ENCODE measurements at regions not wholly inside any gene's neighbourhood (a gene's known extent, or its start where the extent isn't known, plus 50 kb on each side); places are given as distances from the start of the nearest gene placed in this dataset.
A peak's percentile ranks its signal among the peaks of the same experiment; 100 is the strongest.
"Not testable (repeated sequence)": the region's sequence is repeated elsewhere in the genome, so short reads cannot be mapped to it uniquely, and the experiment has no call there.

GRCh38 chr9:95784318-95784717, 91.2 kb upstream of the ERCC6L2 start:
- DNase-seq = no peak

- DNase-seq = peak; percentile 4
Observed at GRCh38 chr9:95783426-95783975, 92.0 kb upstream of the ERCC6L2 start.

- no peak for DNase-seq
Observed at GRCh38 chr9:95780751-95781150, 94.7 kb upstream of the ERCC6L2 start.

DNA sequence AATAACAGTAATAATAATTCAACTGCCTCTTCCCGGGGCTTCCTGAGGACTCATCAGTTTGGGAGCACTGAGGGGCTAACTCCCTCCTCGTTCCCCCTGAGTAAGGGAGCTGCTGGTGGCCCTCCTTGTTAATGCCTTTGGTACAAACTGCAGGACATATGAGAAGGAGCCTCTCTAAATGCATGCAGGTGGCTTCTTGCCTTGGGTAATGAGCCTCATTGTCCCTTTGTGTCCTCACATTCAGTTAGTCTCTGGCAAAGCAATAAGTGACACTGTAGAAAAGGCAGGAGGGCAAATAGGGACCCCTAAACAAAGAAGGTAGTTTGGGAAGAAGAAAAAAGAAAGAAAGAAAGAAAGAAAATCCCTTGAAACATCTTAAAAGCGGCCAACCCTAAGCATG, 95.4 kb upstream of the ERCC6L2 start:
- no peak for DNase-seq

GRCh38 chr9:95779597-95779996, 95.9 kb upstream of the ERCC6L2 start:
- not testable (repeated sequence) for DNase-seq

GRCh38 chr9:95778957-95779356, 96.5 kb upstream of the ERCC6L2 start:
- DNase-seq = peak; percentile 19

DNA sequence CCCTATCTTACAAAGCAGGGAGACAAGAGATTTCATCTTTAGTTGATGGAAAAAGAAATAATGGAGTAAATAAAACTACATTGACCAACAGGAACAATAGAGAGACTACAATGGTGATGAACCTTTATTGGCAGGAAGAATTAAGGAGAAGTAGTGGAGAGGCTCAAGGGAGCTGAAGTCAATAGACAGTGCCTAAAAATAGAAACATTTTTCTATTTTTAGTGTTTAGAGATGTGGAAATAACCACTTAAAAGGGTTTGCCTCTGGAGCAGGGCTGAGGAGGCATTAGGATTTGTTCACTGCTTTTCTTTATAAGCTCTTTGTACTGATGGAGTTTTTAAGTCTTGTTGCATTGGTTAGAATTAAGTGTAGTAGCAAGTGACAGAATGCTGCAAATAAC, 98.4 kb upstream of the ERCC6L2 start:
- no peak for DNase-seq

- no peak for DNase-seq
Observed at GRCh38 chr9:95776176-95776575, 99.3 kb upstream of the ERCC6L2 start.

- no peak for DNase-seq
Observed at GRCh38 chr9:95775191-95775590, 100.3 kb upstream of the ERCC6L2 start.

GRCh38 chr9:95773053-95773418, 102.5 kb upstream of the ERCC6L2 start:
- no peak for DNase-seq

GRCh38 chr9:95772320-95773052, 103.0 kb upstream of the ERCC6L2 start:
- no peak for DNase-seq

DNA sequence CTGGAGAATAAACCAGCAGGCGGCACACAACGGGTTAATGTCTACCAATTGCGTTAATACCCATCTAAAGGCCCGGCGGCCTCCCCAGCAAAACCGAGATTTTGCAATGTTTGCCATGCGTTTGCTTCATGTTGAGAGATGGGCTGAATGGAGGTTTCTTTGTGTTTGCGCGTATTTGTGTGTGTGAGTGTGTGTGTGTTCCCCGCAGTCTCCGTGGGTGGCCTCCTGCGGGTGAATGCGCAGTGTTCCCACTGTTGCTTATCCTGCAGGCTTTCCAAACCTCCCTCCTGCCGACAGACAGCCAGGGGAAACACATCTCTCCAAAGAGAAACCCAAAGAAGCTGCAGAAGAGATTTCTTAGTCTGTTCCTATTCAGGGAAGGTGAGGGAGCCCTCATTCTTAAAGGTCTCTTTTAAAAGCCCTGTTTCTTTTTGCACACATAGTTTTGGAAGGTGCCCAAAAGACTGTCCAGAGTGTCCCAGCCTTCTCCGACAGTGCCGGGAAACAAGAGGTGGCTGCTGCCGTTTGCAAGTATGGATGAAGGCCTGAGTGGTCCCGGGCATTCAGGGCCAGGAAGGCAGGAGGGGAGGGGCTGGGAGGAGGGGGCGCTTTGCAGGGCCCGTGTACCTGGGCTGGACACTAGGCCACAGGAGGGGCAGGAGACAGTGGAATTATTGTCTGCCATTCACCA, 103.8 kb upstream of the ERCC6L2 start:
- no peak for DNase-seq

GRCh38 chr9:95770653-95771131, 104.8 kb upstream of the ERCC6L2 start:
- no peak for DNase-seq

GRCh38 chr9:95769909-95770433, 105.5 kb upstream of the ERCC6L2 start:
- no peak for DNase-seq

GRCh38 chr9:95769473-95769872, 106.0 kb upstream of the ERCC6L2 start:
- DNase-seq = no peak

DNA sequence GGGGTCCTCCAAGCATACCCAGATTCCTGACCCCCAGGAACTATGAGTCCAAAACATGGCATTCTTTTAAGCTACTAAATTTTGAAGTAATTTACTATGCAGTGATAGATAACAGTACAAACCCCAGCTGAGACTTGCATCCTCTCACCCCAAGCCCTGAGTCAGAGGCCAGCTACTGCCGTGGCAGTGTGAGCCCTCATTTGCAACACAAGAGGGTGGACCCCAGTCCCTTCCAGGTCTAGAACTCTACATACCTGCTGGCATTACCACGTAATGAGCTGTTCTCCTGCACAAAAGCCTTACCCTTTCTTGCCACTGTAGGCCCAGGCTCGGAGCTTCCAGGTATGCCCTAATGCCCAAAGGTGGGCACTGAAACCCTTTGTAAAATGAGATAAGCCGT, 108.6 kb upstream of the ERCC6L2 start:
- DNase-seq = no peak

GRCh38 chr9:95764533-95765319, 110.8 kb upstream of the ERCC6L2 start:
- no peak for DNase-seq

GRCh38 chr9:95763983-95764382, 111.5 kb upstream of the ERCC6L2 start:
- no peak for DNase-seq

DNA sequence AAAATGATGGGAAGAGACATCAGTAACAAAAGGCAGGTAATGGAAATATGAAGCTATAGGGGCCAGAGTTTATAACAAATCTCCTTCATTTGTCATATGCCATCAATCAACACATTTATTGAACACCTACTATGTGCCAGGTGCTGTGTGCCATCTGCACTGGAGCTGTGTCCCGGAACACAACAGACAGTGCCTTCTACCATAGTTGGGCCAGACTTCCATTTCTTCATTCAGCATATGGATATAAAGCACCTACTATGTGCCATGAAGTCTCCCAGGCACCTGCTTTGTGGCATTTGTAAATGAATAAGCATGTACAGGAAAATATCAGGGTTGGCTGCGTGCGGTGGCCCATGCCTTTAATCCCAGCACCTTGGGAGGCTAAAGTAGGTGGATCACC, 112.5 kb upstream of the ERCC6L2 start:
- no peak for DNase-seq

DNA sequence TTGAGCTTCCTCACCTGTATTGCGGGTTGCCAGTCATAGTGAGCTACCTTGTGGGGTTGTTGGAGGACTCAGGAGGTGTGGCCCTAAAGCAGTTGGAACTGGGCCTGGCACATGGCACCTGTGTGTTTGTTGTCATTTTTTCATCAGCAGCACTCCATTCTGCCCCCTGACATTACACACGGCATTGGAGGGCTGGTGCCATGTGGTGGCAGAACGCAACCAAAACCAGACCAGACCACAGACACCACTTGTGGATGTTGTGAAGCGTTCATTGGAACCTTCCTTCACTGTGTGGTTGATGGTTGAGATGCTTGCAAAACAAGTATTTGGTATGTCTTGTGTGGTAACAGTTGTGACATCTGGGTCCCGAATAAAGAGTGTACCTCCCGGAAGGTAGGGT, 113.2 kb upstream of the ERCC6L2 start:
- DNase-seq = no peak

DNA sequence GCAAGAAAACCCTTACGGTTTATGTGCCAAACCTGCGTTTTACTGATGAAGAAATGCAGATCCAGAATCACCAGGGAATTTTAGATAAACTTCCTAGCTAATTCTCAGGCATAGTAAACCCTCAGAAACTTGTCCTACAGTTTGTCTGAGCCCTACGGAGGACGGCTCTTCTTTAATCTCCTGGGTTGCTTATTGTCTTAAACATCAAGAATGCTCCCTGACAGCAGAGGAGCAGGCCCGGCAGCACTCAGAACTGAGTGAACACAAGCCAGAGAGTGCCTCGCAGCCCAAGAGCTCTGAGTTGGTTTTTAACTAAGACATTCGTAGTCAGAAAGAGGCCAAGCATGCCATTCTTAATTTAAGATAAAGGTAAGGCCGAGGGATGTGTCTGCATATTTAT, 114.7 kb upstream of the ERCC6L2 start:
- DNase-seq = no peak

GRCh38 chr9:95757439-95757838, 118.1 kb upstream of the ERCC6L2 start:
- no peak for DNase-seq

- DNase-seq = no peak
Observed at GRCh38 chr9:95756986-95757385, 118.5 kb upstream of the ERCC6L2 start.

Data from NK-92 treated with Interleukin-12 subunit alpha and Interleukin-12 subunit beta, amount 100 ng/mL, for 24 hours (cell line).